Nephron (organoid): ENCODE measurements at regions not wholly inside any gene's neighbourhood (a gene's known extent, or its start where the extent isn't known, plus 50 kb on each side); places are given as distances from the start of the nearest gene placed in this dataset.

Source experiments
- H3K27ac Mint-ChIP-seq, 3 experiments: 2 replicates each; pipeline ENCODE4 v1.8.0; 2020; ENCODE audit warnings: mixed read lengths in 3 of 3, mild to moderate bottlenecking in 2 of 3, moderate library complexity in 1 of 3
- H3K27me3 Mint-ChIP-seq: 2 replicates; pipeline ENCODE4 v1.8.0; 2021; ENCODE audit warnings: low read depth, mild to moderate bottlenecking, moderate library complexity, mixed read lengths
- H3K36me3 Mint-ChIP-seq: 2 replicates; pipeline ENCODE4 v1.8.0; 2020; ENCODE audit warnings: low read depth, mixed read lengths
- H3K4me1 Mint-ChIP-seq: 2 replicates; pipeline ENCODE4 v1.8.0; 2020; ENCODE audit warnings: mixed read lengths
- H3K4me3 Mint-ChIP-seq, 3 experiments: 2 replicates each; pipeline ENCODE4 v1.8.0; 2020; ENCODE audit warnings: mild to moderate bottlenecking in 3 of 3, mixed read lengths in 3 of 3, moderate library complexity in 2 of 3
- H3K9me3 Mint-ChIP-seq: 2 replicates; pipeline ENCODE4 v1.8.0; 2020; ENCODE audit warnings: mixed read lengths
- TF ChIP-seq, protein P1 (sequence below), 3 experiments: fragments of 200-600 bp; sonication (generic); IDR thresholded peaks; one replicate each; pipeline ENCODE4 v1.5.0; 2021; ENCODE audit warnings: antibody characterized with exemption in 3 of 3; ENCODE audit not compliant: unreplicated experiment in 3 of 3

DNA sequence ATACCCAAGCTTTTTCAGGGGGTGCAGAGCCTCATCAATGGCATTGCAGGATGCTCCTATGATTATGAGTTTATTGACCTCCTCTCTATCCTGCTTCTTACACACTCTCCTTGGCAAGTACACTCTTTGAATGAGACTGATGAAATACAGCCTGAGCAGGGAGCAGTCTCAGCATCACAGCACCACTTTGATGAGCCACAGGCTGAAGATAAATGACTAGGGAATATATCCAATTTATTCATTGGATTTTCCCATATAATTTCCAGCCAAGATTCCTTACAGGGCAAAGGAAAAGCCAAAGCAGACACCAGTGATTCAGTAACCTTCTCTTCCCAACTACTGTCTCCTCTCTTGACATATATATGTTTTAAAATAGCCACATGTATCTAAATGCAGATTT is 79.2 kb downstream of the CASP12 start:
- Mint-ChIP-seq H3K36me3 (no peaks in the 10 kb centered on the region), H3K4me3 (no peak overlapping the region), H3K4me1 (peaks cover 13% of the 10 kb centered on the region), H3K27ac (peak overlapping the region; percentile 34 to 75 (median 38)), H3K9me3 (no peaks in the 10 kb centered on the region), H3K27me3 (no peaks in the 10 kb centered on the region)
- TF ChIP-seq, protein P1, sequence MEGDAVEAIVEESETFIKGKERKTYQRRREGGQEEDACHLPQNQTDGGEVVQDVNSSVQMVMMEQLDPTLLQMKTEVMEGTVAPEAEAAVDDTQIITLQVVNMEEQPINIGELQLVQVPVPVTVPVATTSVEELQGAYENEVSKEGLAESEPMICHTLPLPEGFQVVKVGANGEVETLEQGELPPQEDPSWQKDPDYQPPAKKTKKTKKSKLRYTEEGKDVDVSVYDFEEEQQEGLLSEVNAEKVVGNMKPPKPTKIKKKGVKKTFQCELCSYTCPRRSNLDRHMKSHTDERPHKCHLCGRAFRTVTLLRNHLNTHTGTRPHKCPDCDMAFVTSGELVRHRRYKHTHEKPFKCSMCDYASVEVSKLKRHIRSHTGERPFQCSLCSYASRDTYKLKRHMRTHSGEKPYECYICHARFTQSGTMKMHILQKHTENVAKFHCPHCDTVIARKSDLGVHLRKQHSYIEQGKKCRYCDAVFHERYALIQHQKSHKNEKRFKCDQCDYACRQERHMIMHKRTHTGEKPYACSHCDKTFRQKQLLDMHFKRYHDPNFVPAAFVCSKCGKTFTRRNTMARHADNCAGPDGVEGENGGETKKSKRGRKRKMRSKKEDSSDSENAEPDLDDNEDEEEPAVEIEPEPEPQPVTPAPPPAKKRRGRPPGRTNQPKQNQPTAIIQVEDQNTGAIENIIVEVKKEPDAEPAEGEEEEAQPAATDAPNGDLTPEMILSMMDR (IDR thresholded peaks at IDR 0.05; ENCODE audit: unreplicated experiment in 3 of 3), result no peak

DNA sequence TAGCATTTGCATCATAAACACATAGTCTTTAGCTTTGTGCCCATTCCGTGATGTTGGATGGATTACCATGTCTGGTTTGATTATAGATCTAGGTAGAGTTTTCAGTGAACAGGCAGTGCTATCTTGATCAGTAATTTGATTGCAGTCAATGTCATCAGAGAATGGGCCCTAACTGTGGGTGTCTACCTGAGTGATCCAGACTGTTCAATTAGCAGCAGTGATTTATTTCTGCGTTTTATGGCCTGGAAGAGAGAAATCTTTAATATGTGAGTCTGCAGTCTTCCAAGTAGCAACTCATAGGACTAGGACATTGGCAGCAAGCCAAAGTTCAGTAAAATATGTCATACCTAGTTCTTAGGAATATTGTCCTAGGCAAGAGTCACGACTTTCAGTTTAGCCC is 80.3 kb downstream of the CASP12 start:
- peaks cover 13% of the 10 kb centered on the region for H3K4me1 Mint-ChIP-seq
- TF ChIP-seq, protein P1 (IDR thresholded peaks at IDR 0.05; ENCODE audit: unreplicated experiment in 3 of 3), result no peak
- peak overlapping the region in 1 of 3 experiments; percentile 8 for H3K27ac Mint-ChIP-seq
- H3K9me3 Mint-ChIP-seq, result no peaks in the 10 kb centered on the region
- no peak overlapping the region for H3K4me3 Mint-ChIP-seq
- H3K27me3 Mint-ChIP-seq, result no peaks in the 10 kb centered on the region
- no peaks in the 10 kb centered on the region for H3K36me3 Mint-ChIP-seq

DNA sequence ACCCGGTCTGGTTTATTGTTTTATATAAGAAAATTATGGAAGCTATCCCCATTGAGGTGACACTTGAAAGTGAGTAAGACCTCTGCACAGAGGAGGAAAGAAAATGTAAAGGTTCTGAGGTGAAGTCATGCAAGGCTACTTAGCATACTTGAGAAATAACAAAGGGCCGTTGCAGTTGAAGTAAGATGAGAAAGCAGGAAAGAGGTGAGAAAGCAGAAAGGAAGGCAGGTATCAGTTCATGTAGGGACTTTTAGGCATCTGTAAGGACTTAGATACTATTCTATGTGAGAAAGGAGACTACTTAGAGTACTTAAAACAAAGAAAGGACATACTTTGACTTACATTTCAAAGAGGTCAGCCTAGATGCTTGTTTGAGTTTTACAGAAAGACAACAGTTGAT is 84.7 kb downstream of the CASP12 start:
- Mint-ChIP-seq H3K27me3 (no peaks in the 10 kb centered on the region), H3K36me3 (no peaks in the 10 kb centered on the region), H3K27ac (no peak overlapping the region), H3K9me3 (no peaks in the 10 kb centered on the region), H3K4me3 (no peak overlapping the region), H3K4me1 (peaks cover 4% of the 10 kb centered on the region)
- TF ChIP-seq, protein P1 (IDR thresholded peaks at IDR 0.05; ENCODE audit: unreplicated experiment in 3 of 3), result no peak

DNA sequence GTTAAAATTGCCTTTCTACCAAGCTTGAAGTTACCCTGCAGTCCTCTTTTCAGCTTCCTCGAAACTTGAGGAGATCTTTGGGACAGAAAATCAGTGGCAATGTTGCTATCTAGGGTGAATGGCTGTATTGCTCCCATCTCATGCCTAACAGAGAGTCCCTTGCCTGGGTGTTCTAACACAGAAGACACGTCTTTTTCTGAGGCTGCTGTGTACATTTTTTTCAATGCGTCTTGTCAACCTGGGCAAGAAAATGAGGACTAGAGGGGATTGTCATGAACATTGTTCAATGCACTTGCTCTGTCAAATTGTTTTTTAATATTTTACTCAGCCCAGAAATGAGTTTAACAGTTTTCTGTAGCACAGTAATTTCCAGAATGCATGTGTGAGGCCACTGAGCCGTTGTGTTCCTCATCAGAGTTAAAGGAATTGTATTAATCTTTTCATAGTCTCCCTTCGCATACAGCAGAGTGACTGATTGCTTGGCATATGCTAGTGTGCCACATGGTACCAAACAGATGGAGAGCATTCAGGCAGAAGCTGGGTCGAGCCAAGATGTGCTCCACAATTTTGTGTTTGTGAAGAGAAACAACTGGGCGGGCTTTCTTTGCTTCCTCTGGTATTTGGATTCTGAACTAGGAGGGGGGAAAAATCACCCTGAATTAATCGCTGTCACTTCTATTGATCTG is 86.0 kb downstream of the CASP12 start:
- TF ChIP-seq, protein P1 (IDR thresholded peaks at IDR 0.05; ENCODE audit: unreplicated experiment in 3 of 3), result no peak
- no peaks in the 10 kb centered on the region for H3K27me3 Mint-ChIP-seq
- no peaks in the 10 kb centered on the region for H3K36me3 Mint-ChIP-seq
- no peaks in the 10 kb centered on the region for H3K4me1 Mint-ChIP-seq
- no peak overlapping the region for H3K4me3 Mint-ChIP-seq
- no peaks in the 10 kb centered on the region for H3K9me3 Mint-ChIP-seq
- H3K27ac Mint-ChIP-seq, result no peak overlapping the region

DNA sequence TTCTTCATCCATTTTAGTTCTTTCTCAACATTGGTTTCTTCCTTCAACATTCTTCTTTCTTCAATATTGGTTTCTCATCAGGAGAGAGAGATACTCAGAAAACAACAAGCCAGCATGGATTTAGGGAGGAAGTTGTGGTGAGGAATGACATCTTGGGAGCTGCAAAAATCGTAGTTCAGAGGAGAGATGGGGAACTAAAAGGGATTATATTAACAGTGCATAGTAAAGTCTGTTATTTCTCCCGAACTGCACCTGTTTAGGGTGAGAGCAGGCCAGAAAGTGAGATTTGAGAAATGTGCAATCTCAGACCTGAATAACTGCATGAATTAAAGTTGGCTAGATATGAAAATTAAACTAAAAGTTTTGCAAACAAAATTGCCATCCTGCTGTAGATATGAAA is 94.5 kb downstream of the CASP12 start:
- Mint-ChIP-seq H3K4me3 (no peak overlapping the region), H3K27me3 (no peaks in the 10 kb centered on the region), H3K27ac (no peak overlapping the region), H3K9me3 (no peaks in the 10 kb centered on the region), H3K36me3 (no peaks in the 10 kb centered on the region), H3K4me1 (no peaks in the 10 kb centered on the region)
- TF ChIP-seq, protein P1 (IDR thresholded peaks at IDR 0.05; ENCODE audit: unreplicated experiment in 3 of 3), result no peak

DNA sequence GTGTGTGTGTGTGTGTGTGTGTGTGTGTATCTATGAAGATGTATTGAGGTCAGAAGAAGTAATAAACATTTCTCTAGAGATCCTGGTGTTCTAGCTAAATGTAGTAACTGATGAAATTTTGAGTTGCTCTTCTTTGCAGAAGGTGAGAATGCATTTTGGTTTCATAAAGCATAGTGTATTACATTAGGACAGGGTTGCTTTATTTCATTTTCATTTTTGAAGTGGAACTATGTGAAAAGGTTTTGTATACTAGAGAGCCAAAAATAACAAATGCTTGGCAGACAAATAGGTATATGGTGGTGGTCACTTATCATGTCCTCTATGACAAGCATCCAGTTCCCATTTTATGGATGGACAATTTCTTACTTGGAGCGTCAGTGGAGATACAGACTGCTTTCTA is 99.0 kb downstream of the CASP12 start:
- H3K4me3 Mint-ChIP-seq, result no peak overlapping the region

More for the DNA sequence above, 99.0 kb downstream of the CASP12 start:
- H3K36me3 Mint-ChIP-seq, result no peaks in the 10 kb centered on the region
- no peak overlapping the region for H3K27ac Mint-ChIP-seq
- TF ChIP-seq, protein P1 (IDR thresholded peaks at IDR 0.05; ENCODE audit: unreplicated experiment in 3 of 3), result no peak
- no peaks in the 10 kb centered on the region for H3K27me3 Mint-ChIP-seq
- peaks cover 3% of the 10 kb centered on the region for H3K9me3 Mint-ChIP-seq
- no peaks in the 10 kb centered on the region for H3K4me1 Mint-ChIP-seq
